HEK293T (cell line): ENCODE measurements at regions not wholly inside any gene's neighbourhood (a gene's known extent, or its start where the extent isn't known, plus 50 kb on each side); places are given as distances from the start of the nearest gene placed in this dataset.

Experiments used
- ELF4 ChIP-seq: fragments of 450-650 bp; IDR thresholded peaks from 2 replicates; pipeline ENCODE4 v1.6.1; 2017; ENCODE audit warnings: antibody characterized with exemption
- FOXK2 ChIP-seq: fragments of 450-650 bp; IDR thresholded peaks from 2 replicates; pipeline ENCODE4 v1.6.1; 2016; ENCODE audit warnings: mild to moderate bottlenecking
- SP1 ChIP-seq: fragments of 450-650 bp; IDR thresholded peaks from 2 replicates; pipeline ENCODE4 v1.6.1; 2017
- SUZ12 ChIP-seq: fragments of 450-650 bp; IDR thresholded peaks from 2 replicates; pipeline ENCODE4 v1.6.1; 2016; ENCODE audit warnings: mild to moderate bottlenecking
- TARDBP ChIP-seq: fragments of 450-650 bp; IDR thresholded peaks from 2 replicates; pipeline ENCODE4 v1.6.1; 2016

GRCh38 chr1:103170609-103171008 is 62.3 kb upstream of the COL11A1 start:
- TF ChIP-seq SP1 (no peak), ELF4 (no peak), TARDBP (no peak), SUZ12 (no peak), FOXK2 (no peak)
